Astrocyte of the spinal cord (primary cell): ENCODE measurements at regions not wholly inside any gene's neighbourhood (a gene's known extent, or its start where the extent isn't known, plus 50 kb on each side); places are given as distances from the start of the nearest gene placed in this dataset.
"Not testable (repeated sequence)": the region's sequence is repeated elsewhere in the genome, so short reads cannot be mapped to it uniquely, and the experiment has no call there.

Experiments
- DNase-seq: peaks from one replicate; pipeline ENCODE4 v3.0.0; 2011; ENCODE audit warnings: low read depth, low spot score
- H3K4me3 ChIP-seq: 2 replicates; pipeline ENCODE4 v1.5.1; 2011; ENCODE audit warnings: low read depth, mild to moderate bottlenecking, low read length, moderate library complexity
- CTCF ChIP-seq: IDR thresholded peaks from 2 replicates; pipeline ENCODE4 v1.5.1; 2012; ENCODE audit warnings: low read depth, mild to moderate bottlenecking, low read length, inconsistent platforms
- in situ Hi-C: cut with HindIII; loops from 2 replicates; pipeline ENCODE4 v1.10.0; 2017; ENCODE audit warnings: low sequenced_read_pairs

GRCh38 chr2:21233194-21233593, 109.4 kb downstream of the TDRD15 start:
- TF ChIP-seq CTCF: no peak

DNA sequence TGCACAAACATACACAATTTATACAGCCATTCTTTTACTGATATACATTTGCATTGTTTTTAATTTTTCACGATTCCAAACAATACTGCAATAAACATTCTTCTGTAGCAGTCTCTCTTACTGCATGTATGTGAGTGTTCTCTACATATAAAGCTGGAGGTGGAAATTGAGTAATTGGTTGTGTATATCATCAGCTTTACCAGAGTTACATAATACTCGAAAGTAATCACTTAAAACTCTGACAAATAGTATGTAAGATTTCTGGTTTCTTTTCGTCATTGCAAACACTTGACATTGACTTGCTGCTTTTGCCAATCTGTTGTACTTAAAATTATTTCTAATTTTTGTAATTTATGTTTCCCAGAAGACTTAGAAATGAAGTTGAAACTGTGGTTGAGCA, 110.2 kb downstream of the TDRD15 start:
- no peak overlapping the region for H3K4me3 ChIP-seq
- in situ Hi-C loops: no loop called here
- no peak for DNase-seq
- TF ChIP-seq CTCF: no peak

More at GRCh38 chr2:21233194-21233593, 109.4 kb downstream of the TDRD15 start:
- DNase-seq: no peak
- in situ Hi-C loops: no loop called here
- H3K4me3 ChIP-seq: no peak overlapping the region

DNA sequence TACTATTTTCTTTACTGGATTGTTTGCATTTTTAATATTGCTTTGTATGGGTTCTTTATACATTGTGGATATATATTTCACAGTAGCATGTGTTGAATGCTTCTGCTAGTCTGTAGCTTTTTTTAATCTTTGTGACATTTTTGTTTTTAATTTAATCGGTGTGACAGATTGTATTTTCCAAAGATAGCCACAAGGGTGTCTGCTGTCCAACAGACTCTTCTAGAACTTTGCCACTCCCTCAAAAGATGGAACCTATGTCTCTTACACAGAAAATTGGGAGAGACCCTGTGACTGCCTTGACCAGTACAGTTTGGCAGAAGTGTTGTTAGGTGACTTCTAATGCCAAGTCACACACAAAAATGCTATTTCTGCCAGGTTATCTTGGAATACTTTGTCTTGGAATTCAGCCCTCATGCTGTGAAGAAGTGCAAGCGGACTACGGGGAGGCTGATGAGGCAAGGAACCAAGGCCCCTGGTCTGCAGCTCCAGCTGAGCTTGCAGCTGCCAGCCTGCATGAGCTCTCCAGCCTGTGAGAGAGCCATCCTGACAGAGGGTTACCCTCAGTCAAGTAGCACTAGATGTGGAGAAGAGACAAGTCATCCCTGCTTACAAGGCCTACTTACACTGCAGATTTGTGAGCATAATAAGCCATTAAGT, 110.8 kb downstream of the TDRD15 start:
- in situ Hi-C loops: no loop called here
- H3K4me3 ChIP-seq: no peak overlapping the region
- no peak for TF ChIP-seq CTCF
- no peak for DNase-seq

DNA sequence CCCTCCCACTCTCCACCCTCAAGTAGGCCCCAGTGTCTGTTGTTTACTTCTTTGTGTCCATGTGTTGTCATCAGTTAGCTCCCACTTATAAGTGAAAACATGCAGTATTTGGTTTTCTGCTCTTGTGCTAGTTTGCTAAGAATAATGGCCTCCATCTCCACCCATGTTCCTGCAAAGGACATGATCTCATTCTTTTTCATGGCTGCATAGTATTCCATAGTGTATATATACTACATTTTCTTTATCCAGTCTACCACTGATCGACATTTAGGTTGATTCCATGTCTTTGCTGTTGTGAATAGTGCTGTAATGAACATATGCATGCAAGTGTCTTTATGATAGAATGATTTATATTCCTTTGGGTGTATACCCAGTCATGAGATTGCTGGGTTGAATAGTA, 116.0 kb downstream of the TDRD15 start:
- DNase-seq, in situ Hi-C loops: not testable (repeated sequence)

GRCh38 chr2:21244161-21244560, 120.4 kb downstream of the TDRD15 start:
- H3K4me3 ChIP-seq: no peak overlapping the region
- in situ Hi-C loops: no loop called here
- no peak for TF ChIP-seq CTCF
- DNase-seq: no peak

More for the DNA sequence above, 116.0 kb downstream of the TDRD15 start:
- not testable (repeated sequence) for H3K4me3 ChIP-seq

GRCh38 chr2:21245565-21245964, 121.8 kb downstream of the TDRD15 start:
- no peak overlapping the region for H3K4me3 ChIP-seq
- in situ Hi-C loops: no loop called here
- no peak for DNase-seq
- TF ChIP-seq CTCF: no peak

DNA sequence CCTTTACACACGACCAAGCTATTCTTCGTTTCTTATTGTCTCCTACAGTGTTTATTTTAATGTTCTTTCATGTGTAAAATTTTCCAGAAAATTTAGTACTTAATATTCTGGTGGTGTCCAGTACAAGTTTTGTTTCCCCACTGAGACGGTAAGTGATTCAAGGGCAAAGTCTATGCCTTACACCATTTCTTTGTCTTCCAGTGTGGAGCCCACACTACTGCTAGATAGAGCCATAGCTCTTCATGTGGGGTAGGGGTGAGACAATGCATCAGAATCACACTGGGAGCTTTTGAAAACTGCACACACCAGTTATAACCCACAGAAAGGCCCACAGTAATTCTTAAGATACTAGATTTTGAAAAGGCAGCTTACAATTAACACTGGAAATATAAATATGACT, 125.6 kb downstream of the TDRD15 start:
- no peak for DNase-seq
- in situ Hi-C loops: no loop called here
- no peak overlapping the region for H3K4me3 ChIP-seq
- no peak for TF ChIP-seq CTCF
